Common myeloid progenitor, CD34-positive (primary cell): ENCODE measurements at regions not wholly inside any gene's neighbourhood (a gene's known extent, or its start where the extent isn't known, plus 50 kb on each side); places are given as distances from the start of the nearest gene placed in this dataset.

ENCODE experiments used
- CTCF ChIA-PET: fragments of 350-600 bp; sonication (Branson Sonifier 250); formaldehyde crosslinking; loops from one replicate; lab custom pipeline; 2021; ENCODE audit warnings: antibody characterized with exemption; lab: Charles Lee
- POLR2A ChIA-PET: fragments of 350-600 bp; sonication (Branson Sonifier 250); formaldehyde crosslinking; loops from one replicate; lab custom pipeline; 2021; ENCODE audit warnings: antibody characterized with exemption; lab: Charles Lee
- DNase-seq, 3 donors: peaks; one replicate each; pipeline versions ENCODE4 v3.0.0 to v3.0.0-alpha.2; 2013
- H3K27ac ChIP-seq, 2 experiments: 1 replicate in 1 of 2; 2 replicates in 1 of 2; pipeline ENCODE4 v1.7.0; 2013; ENCODE audit warnings: inconsistent platforms in 2 of 2, low read length in 2 of 2, mild to moderate bottlenecking in 2 of 2, low read depth in 1 of 2, moderate library complexity in 1 of 2; ENCODE audit not compliant: severe bottlenecking in 2 of 2, insufficient read depth in 1 of 2, poor library complexity in 1 of 2
- H3K27me3 ChIP-seq, 5 experiments: replicated peaks in 2 of 5; 1 replicate in 3 of 5; 2 replicates in 2 of 5; pipeline versions ENCODE4 v1.6.1 to v1.7.0; 2013; ENCODE audit warnings: low read length in 4 of 5, mild to moderate bottlenecking in 2 of 5, moderate library complexity in 2 of 5, inconsistent platforms in 1 of 5; ENCODE audit not compliant: insufficient read depth in 5 of 5, control insufficient read depth in 4 of 5
- H3K36me3 ChIP-seq, 4 experiments: 1 replicate in 2 of 4; 2 replicates in 2 of 4; pipeline versions ENCODE4 v1.6.1 to v1.7.0; 2013; ENCODE audit warnings: low read length in 3 of 4, control low read depth in 1 of 4, mild to moderate bottlenecking in 1 of 4; ENCODE audit not compliant: control insufficient read depth in 4 of 4, insufficient read depth in 4 of 4
- H3K4me1 ChIP-seq, 4 experiments: 1 replicate in 3 of 4; 2 replicates in 1 of 4; pipeline versions ENCODE4 v1.6.1 to v1.7.1; 2013; ENCODE audit warnings: low read length in 3 of 4, mild to moderate bottlenecking in 3 of 4, control low read depth in 1 of 4, inconsistent platforms in 1 of 4, moderate library complexity in 1 of 4; ENCODE audit not compliant: control insufficient read depth in 4 of 4, insufficient read depth in 4 of 4; ENCODE audit errors: control extremely low read depth in 1 of 4
- H3K4me3 ChIP-seq, 7 experiments: 1 replicate in 4 of 7; 2 replicates in 3 of 7; pipeline versions ENCODE4 v1.5.1 to v1.7.0; 2013; ENCODE audit warnings: mild to moderate bottlenecking in 7 of 7, low read length in 6 of 7, moderate library complexity in 6 of 7, inconsistent platforms in 2 of 7, low read depth in 2 of 7, control low read depth in 1 of 7; ENCODE audit not compliant: insufficient read depth in 4 of 7, control insufficient read depth in 1 of 7; ENCODE audit errors: extremely low read depth in 1 of 7
- H3K9me3 ChIP-seq, 5 experiments: 1 replicate in 4 of 5; 2 replicates in 1 of 5; pipeline versions ENCODE4 v1.6.1 to v1.7.1; 2013; ENCODE audit warnings: low read length in 4 of 5, mild to moderate bottlenecking in 2 of 5, inconsistent platforms in 1 of 5, low read depth in 1 of 5, moderate library complexity in 1 of 5; ENCODE audit not compliant: control insufficient read depth in 4 of 5, insufficient read depth in 2 of 5; ENCODE audit errors: control extremely low read depth in 1 of 5
- WGBS: methylation state at CpG from one replicate; pipeline ENCODE4 v1.1.5; 2013; ENCODE audit not compliant: insufficient coverage; 5-methylcytosine and 5-hydroxymethylcytosine counted together

GRCh38 chr17:74108126-74108705 is 95.3 kb upstream of the RPL38 start:
- POLR2A ChIA-PET: no interaction called here
- H3K9me3 ChIP-seq: no peaks in the 10 kb centered on the region
- no peak overlapping the region for H3K4me3 ChIP-seq
- CTCF ChIA-PET: interaction anchor here (2.0 kb wide), 1 partner anchor 11 kb away, joined by 8 read pairs; no protein-coding TSS in a partner anchor
- no peak for DNase-seq
- peaks cover 0 to 1% (median 0%) of the 10 kb centered on the region in 4 experiments for H3K4me1 ChIP-seq
- H3K27ac ChIP-seq: no peak overlapping the region
- no peaks in the 10 kb centered on the region for H3K36me3 ChIP-seq
- peaks cover 0 to 26% (median 11%) of the 10 kb centered on the region in 5 experiments for H3K27me3 ChIP-seq
- WGBS: 69% methylated on average over 12 of the region's 12 CpGs

GRCh38 chr17:74110467-74110866 is 93.0 kb upstream of the RPL38 start:
- H3K4me3 ChIP-seq: no peak overlapping the region
- CTCF ChIA-PET: interaction anchor here (0.6 to 2.0 kb wide), 2 partner anchors 9 to 45 kb away, joined by 3 to 8 read pairs; no protein-coding TSS in a partner anchor
- no peaks in the 10 kb centered on the region for H3K4me1 ChIP-seq
- H3K36me3 ChIP-seq: no peaks in the 10 kb centered on the region
- H3K27ac ChIP-seq: no peak overlapping the region
- H3K9me3 ChIP-seq: no peaks in the 10 kb centered on the region
- peaks cover 0 to 34% (median 12%) of the 10 kb centered on the region in 5 experiments for H3K27me3 ChIP-seq
- no peak for DNase-seq
- POLR2A ChIA-PET: no interaction called here
- 91% methylated on average over 6 of the region's 10 CpGs for WGBS

GRCh38 chr17:74113326-74113725 is 90.2 kb upstream of the RPL38 start:
- WGBS: 96% methylated on average over 30 of the region's 41 CpGs
- H3K36me3 ChIP-seq: no peaks in the 10 kb centered on the region
- no peak overlapping the region for H3K27ac ChIP-seq
- H3K9me3 ChIP-seq: no peaks in the 10 kb centered on the region
- DNase-seq: no peak
- peaks cover 0 to 55% (median 13%) of the 10 kb centered on the region in 5 experiments for H3K27me3 ChIP-seq
- no peak overlapping the region for H3K4me3 ChIP-seq
- ChIA-PET CTCF (no interaction called here), POLR2A (no interaction called here)
- peaks cover 0 to under 1% (median 0%) of the 10 kb centered on the region in 4 experiments for H3K4me1 ChIP-seq

GRCh38 chr17:74113952-74114351 is 89.5 kb upstream of the RPL38 start:
- Histone ChIP-seq H3K27ac (no peak overlapping the region), H3K9me3 (no peaks in the 10 kb centered on the region), H3K4me1 (peaks cover 0 to 6% (median under 1%) of the 10 kb centered on the region in 4 experiments), H3K36me3 (no peaks in the 10 kb centered on the region), H3K4me3 (no peak overlapping the region), H3K27me3 (peaks cover 0 to 55% (median 15%) of the 10 kb centered on the region in 5 experiments)
- ChIA-PET CTCF (no interaction called here), POLR2A (no interaction called here)
- no peak for DNase-seq
- 92% methylated on average over 22 of the region's 23 CpGs for WGBS

- DNase-seq: no peak
- peaks cover 0 to 50% (median 15%) of the 10 kb centered on the region in 5 experiments for H3K27me3 ChIP-seq
- ChIA-PET POLR2A (no interaction called here), CTCF (interaction anchor here (0.5 kb wide), 1 partner anchor 61 kb away, joined by 4 read pairs; no protein-coding TSS in a partner anchor)
- H3K27ac ChIP-seq: no peak overlapping the region
- H3K9me3 ChIP-seq: no peaks in the 10 kb centered on the region
- no peak overlapping the region for H3K4me3 ChIP-seq
- H3K4me1 ChIP-seq: peaks cover 0 to 6% (median under 1%) of the 10 kb centered on the region in 4 experiments
- 94% methylated on average over 5 of the region's 10 CpGs for WGBS
- no peaks in the 10 kb centered on the region for H3K36me3 ChIP-seq
These were observed 88.5 kb upstream of the RPL38 start for GRCh38 chr17:74114881-74115470.

- ChIA-PET CTCF (no interaction called here), POLR2A (no interaction called here)
- Histone ChIP-seq H3K4me3 (no peak overlapping the region), H3K27ac (no peak overlapping the region), H3K9me3 (no peaks in the 10 kb centered on the region), H3K27me3 (peaks cover 0 to 45% (median 15%) of the 10 kb centered on the region in 5 experiments), H3K36me3 (no peaks in the 10 kb centered on the region), H3K4me1 (peaks cover 0 to 6% (median under 1%) of the 10 kb centered on the region in 4 experiments)
- WGBS: 71% methylated on average over 7 of the region's 7 CpGs
- no peak for DNase-seq
These were observed 87.9 kb upstream of the RPL38 start for GRCh38 chr17:74115586-74115985.

- no peaks in the 10 kb centered on the region for H3K36me3 ChIP-seq
- POLR2A ChIA-PET: no interaction called here
- DNase-seq: no peak
- no peak overlapping the region for H3K4me3 ChIP-seq
- H3K27me3 ChIP-seq: peaks cover 0 to 44% (median 15%) of the 10 kb centered on the region in 5 experiments
- H3K27ac ChIP-seq: no peak overlapping the region
- no peaks in the 10 kb centered on the region for H3K9me3 ChIP-seq
- CTCF ChIA-PET: no interaction called here
- H3K4me1 ChIP-seq: peaks cover 0 to 6% (median under 1%) of the 10 kb centered on the region in 4 experiments
- WGBS: 64% methylated on average over 5 of the region's 9 CpGs
These were observed 87.3 kb upstream of the RPL38 start for GRCh38 chr17:74116087-74116717.
